Glutamatergic neuron (in vitro differentiated cells): ENCODE measurements at regions not wholly inside any gene's neighbourhood (a gene's known extent, or its start where the extent isn't known, plus 50 kb on each side); places are given as distances from the start of the nearest gene placed in this dataset.

Source experiments
- DNase-seq: peaks from one replicate; pipeline ENCODE4 v3.0.0; 2022
- H3K27ac Mint-ChIP-seq: one replicate; pipeline ENCODE4 v1.8.0; 2020; ENCODE audit warnings: mild to moderate bottlenecking, mixed read lengths, inconsistent platforms; ENCODE audit not compliant: unreplicated experiment
- H3K27me3 Mint-ChIP-seq: one replicate; pipeline ENCODE4 v1.8.0; 2020; ENCODE audit warnings: mild to moderate bottlenecking, moderate library complexity, mixed read lengths, inconsistent platforms; ENCODE audit not compliant: unreplicated experiment
- H3K36me3 Mint-ChIP-seq: one replicate; pipeline ENCODE4 v1.8.0; 2020; ENCODE audit warnings: mild to moderate bottlenecking, mixed read lengths, inconsistent platforms; ENCODE audit not compliant: unreplicated experiment
- H3K4me1 Mint-ChIP-seq: one replicate; pipeline ENCODE4 v1.8.0; 2020; ENCODE audit warnings: mild to moderate bottlenecking, low read depth, mixed read lengths, inconsistent platforms; ENCODE audit not compliant: unreplicated experiment
- H3K4me3 Mint-ChIP-seq: one replicate; pipeline ENCODE4 v1.8.0; 2020; ENCODE audit warnings: mild to moderate bottlenecking, mixed read lengths, inconsistent platforms; ENCODE audit not compliant: unreplicated experiment
- H3K9me3 Mint-ChIP-seq: one replicate; pipeline ENCODE4 v1.8.0; 2020; ENCODE audit warnings: mild to moderate bottlenecking, moderate library complexity, mixed read lengths, inconsistent platforms; ENCODE audit not compliant: unreplicated experiment
- TF ChIP-seq, protein P1 (sequence below): fragments of 200-600 bp; sonication (generic); IDR thresholded peaks from one replicate; pipeline ENCODE4 v1.5.0; 2021; ENCODE audit not compliant: partially characterized antibody, unreplicated experiment

GRCh38 chr6:66361886-66362285 is 654.9 kb upstream of the EYS start:
- Mint-ChIP-seq H3K4me3 (no peak overlapping the region), H3K36me3 (no peaks in the 10 kb centered on the region), H3K9me3 (peaks cover 2% of the 10 kb centered on the region), H3K27me3 (no peaks in the 10 kb centered on the region), H3K4me1 (no peaks in the 10 kb centered on the region), H3K27ac (no peak overlapping the region)
- DNase-seq: no peak
- TF ChIP-seq, protein P1, sequence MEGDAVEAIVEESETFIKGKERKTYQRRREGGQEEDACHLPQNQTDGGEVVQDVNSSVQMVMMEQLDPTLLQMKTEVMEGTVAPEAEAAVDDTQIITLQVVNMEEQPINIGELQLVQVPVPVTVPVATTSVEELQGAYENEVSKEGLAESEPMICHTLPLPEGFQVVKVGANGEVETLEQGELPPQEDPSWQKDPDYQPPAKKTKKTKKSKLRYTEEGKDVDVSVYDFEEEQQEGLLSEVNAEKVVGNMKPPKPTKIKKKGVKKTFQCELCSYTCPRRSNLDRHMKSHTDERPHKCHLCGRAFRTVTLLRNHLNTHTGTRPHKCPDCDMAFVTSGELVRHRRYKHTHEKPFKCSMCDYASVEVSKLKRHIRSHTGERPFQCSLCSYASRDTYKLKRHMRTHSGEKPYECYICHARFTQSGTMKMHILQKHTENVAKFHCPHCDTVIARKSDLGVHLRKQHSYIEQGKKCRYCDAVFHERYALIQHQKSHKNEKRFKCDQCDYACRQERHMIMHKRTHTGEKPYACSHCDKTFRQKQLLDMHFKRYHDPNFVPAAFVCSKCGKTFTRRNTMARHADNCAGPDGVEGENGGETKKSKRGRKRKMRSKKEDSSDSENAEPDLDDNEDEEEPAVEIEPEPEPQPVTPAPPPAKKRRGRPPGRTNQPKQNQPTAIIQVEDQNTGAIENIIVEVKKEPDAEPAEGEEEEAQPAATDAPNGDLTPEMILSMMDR: no peak

DNA sequence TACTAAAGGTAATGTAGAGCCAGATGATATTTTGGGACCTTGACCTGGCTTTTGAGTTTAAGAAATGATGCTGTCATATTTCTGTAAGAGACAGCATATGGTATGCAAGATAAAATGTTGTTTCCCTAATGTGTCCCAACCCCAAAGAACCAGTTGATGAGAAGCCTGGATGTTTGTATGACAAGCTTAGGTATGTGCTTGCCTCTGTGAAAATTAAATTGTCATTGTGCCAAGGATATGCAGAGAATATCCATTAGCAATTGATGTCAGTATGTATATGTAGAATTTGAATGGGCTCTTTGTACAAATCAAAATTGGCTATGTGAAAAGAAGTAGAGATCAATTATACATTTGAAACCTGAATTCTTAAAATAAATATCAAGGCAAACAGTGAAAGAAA is 650.8 kb upstream of the EYS start:
- TF ChIP-seq, protein P1: no peak

GRCh38 chr6:66355471-66355870 is 648.4 kb upstream of the EYS start:
- TF ChIP-seq, protein P1: no peak
- Mint-ChIP-seq H3K27ac (no peak overlapping the region), H3K27me3 (no peaks in the 10 kb centered on the region), H3K4me3 (no peak overlapping the region), H3K9me3 (peaks cover 2% of the 10 kb centered on the region), H3K36me3 (no peaks in the 10 kb centered on the region), H3K4me1 (no peaks in the 10 kb centered on the region)
- no peak for DNase-seq

More for the DNA sequence above, 650.8 kb upstream of the EYS start:
- Mint-ChIP-seq H3K4me3 (no peak overlapping the region), H3K27me3 (no peaks in the 10 kb centered on the region), H3K27ac (no peak overlapping the region), H3K4me1 (no peaks in the 10 kb centered on the region), H3K36me3 (no peaks in the 10 kb centered on the region), H3K9me3 (peaks cover 2% of the 10 kb centered on the region)
- DNase-seq: no peak

DNA sequence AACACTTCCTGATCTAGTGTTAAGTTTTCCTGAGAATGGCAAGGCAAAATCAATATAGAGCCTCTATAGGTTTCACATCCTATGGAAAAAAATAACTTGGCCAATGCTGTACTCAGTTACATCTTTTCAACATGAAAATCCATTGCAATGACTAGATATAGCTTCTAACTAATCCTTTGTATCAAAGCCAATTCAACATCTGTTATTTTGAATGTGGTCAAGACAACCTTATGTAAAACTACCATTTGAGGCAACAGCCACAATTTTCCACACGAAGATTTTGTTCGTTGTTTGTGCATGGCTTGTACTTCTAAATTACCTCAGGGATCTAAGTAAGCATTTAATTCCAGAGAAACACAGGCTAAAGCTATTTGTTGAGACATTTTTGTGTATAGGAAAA is 637.8 kb upstream of the EYS start:
- no peak overlapping the region for H3K4me3 Mint-ChIP-seq
- TF ChIP-seq, protein P1: no peak
- DNase-seq: no peak

DNA sequence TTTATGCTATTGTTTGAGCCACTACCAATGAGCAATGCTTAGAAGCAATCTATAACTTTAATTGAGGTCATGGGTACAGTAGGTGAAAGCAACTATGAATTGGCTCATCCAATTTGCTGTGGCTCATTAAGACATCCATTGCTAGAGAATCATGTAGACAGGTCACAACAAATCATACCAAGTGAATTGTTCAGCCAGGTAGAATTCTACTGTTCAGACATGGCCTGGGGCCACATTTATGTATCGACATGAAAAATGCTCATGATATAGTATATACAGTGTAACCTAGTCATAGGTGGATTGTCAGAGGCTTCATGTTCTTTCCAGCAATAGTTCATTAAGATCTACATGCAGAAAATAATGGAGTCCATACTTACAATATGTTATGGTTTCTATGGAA is 633.7 kb upstream of the EYS start:
- Mint-ChIP-seq H3K4me1 (peaks cover under 1% of the 10 kb centered on the region), H3K27ac (no peak overlapping the region), H3K36me3 (no peaks in the 10 kb centered on the region), H3K27me3 (no peaks in the 10 kb centered on the region), H3K4me3 (no peak overlapping the region), H3K9me3 (no peaks in the 10 kb centered on the region)
- TF ChIP-seq, protein P1: no peak
- DNase-seq: no peak

More for the DNA sequence above, 637.8 kb upstream of the EYS start:
- Mint-ChIP-seq H3K36me3 (no peaks in the 10 kb centered on the region), H3K27ac (no peak overlapping the region), H3K27me3 (no peaks in the 10 kb centered on the region), H3K9me3 (no peaks in the 10 kb centered on the region), H3K4me1 (peaks cover 3% of the 10 kb centered on the region)
